ENCODE measurements at regions not wholly inside any gene's neighbourhood (a gene's known extent, or its start where the extent isn't known, plus 50 kb on each side); places are given as distances from the start of the nearest gene placed in this dataset.

DNA sequence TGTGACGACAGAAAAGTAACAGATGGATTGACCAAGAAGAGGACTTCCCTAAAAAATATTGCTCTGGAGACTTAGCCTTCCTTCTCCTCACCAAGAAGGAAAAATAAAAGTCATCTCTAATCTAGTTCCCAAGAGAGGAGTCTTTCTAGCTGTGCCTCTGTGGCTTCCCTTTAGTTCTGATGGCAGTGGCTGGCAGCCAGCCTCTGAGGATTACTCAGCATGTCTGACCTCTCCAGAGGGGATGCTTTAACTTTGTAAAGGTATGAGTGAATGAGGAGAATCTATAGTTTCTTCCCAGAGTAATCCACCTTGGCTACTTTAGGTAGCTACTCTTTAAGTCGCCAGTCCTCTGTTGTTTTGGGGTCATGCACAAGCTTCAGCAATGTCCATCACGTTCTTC lies 163.9 kb upstream of the KIT start:
- no peak for ATAC-seq
- no peak for DNase-seq

DNA sequence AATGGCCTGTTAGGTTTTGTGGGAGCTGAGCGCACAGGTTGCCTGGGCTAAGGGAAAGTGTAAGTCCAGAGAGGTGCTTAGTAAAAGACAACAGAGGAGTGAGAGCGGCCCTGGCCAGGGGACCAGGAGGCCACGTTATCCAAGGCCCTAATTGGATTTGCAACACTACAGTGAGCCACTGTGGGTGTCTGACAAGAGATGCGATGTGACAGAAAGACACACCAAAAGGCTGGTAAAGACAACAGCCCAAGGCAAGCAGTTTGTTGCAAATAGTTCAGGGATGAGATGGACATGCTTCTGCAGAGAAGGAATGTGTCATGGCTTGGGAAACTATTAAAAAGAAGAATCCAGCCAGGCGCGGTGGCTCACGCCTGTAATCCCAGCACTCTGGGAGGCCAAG lies 162.7 kb upstream of the KIT start:
- DNase-seq: no peak
- no peak for ATAC-seq

DNA sequence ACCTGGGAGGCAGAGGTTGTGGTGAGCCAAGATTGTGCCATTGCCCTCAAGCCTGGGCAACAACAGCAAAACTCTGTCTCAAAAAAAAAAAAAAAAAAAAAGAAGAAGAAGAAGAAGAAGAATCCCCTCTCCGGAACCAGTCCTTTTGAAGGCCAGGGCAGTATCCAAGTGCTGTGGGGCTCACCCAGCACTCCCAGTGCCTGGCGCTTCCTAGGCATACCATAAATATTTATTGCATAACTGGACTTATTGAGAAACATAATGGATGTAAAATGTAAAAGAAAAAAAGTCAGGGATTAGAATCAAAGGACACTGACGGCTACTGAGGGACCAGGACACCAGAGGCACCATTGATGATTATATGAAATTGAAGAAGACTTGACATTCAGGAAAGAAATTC lies 162.1 kb upstream of the KIT start:
- ATAC-seq (no peak), DNase-seq (no peak)

DNA sequence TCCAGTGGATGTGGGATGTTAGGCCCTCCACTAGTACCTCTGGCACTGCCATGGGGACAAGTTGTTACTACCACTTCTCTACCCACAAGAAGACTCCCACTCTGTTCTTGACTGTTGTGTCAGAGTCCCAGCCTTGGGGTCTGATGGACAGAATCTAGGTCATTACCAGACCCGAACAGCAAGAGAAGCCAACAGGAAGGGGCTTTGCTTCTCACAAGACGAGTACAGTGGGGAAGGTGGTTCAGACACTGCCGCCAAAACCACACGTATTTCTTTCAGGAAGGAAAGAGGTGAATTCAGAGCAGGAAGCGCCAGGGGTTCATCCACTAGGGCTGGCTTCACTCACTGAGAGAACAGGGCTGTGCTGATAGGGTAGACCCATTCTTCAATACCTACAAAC lies 161.3 kb upstream of the KIT start:
- DNase-seq: no peak
- no peak for ATAC-seq

DNA sequence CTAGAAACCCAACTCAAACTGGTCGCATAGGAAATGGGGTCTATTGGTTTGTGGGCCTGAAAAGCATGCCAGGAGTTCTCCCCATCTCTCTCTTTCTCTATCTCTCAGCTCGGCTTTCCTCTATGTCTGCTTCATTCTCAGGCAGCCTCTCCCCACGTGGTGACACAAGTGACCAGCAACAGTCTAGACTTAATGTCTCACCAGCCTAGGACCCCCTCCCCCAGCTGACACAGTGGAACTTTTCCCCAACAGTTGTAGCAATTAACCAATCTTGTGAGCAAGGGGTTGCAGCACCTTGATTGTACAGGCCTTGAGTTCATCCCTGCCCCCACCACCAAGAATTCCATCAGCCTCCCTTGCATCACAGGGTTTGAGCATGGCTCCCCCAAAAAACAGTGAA lies 159.8 kb upstream of the KIT start:
- no peak for ATAC-seq

DNA sequence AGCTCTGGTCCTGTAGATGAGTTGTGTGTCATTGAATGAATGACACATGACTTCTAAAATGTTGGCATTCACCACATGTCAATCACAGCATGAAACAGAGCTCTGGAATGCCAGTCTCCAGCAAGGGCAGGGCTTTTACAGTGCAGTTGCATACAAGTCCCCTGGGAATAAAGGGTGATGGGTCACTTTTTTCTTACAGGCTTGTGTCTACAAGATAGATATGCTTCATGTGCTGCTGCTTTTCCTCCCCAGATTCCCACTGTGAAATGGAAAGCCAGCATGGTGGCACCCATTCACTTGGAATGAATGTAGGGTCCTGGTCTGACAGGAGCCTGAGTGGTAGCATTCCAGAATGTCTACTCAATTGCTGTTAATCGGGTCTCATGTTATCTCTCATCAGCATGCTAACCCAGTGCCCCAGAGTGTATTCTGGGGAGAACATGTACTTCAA lies 159.1 kb upstream of the KIT start:
- no peak for DNase-seq
- no peak for ATAC-seq

More for the DNA sequence above, 159.8 kb upstream of the KIT start:
- no peak for DNase-seq

DNA sequence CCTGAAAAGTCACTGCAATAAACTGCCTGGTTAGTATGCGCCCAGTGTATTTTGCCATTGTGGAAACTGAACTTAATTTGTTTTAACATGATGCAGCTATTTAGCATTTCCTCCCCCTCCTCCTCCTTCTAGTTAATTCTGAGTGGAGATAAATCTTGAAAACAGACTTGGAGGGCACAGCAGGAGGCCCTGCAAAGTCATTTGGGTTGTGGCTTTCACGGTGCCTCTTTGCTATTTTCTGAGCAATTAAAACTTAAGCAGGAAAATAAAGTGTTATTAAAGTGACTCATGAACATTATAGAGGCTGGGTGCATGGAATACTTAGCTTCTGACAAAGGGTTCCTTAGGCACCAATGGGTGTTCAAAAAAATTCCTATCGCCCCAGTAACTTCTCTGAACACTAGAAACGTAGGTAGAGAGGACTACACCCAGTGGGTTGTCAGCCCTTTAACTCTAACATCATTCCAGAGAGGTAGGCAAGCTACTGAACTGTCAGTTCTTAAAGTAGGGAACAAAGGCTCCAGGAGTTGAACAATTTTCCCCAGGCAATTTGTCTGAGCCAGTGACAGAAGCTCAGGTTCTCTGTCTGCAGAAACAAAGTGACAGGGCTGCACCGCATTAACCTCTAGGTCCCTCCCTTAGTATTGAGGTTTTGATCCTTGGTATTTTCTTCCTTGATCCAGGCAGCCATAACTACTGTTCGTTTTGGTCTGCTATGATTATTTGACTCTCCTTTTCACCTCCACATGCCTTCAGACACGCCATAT lies 158.3 kb upstream of the KIT start:
- DNase-seq (no peak), ATAC-seq (no peak)

DNA sequence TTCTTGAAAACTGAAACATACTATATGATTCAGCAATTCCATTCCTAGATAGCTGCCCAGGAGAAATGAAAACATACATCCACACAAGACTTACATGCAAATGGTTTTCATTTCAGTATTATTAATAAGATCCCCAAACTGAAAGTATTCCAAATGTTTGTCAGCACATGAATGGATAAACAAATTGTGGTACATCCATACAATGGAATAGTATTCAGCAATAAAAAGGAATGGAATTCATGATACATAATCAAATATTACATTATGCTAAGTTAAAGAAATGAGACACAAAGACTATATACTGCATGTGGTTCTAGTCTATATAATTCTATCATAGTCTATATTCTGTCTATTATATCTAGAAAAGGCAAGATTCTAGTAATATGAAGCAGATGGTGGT lies 152.4 kb upstream of the KIT start:
- no peak for DNase-seq
- no peak for ATAC-seq

DNA sequence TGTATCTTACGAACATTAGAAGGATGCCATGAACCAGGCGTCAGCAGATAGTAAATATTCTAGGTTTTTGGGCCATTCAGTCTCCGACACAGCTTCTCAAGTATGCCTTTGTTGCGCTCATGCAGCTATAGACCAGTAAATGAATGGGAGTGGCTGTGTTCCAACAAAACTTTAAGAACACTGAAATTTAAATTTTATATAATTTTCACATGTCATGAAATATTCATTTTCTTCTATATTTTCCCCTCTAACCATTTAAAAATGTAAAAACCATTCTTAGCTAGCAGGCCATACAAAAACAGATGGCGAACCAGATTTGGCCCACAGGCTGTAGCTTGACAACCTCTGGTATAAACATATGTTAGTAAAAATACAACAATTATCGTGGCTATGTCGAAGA lies 151.8 kb upstream of the KIT start:
- ATAC-seq: no peak
- no peak for DNase-seq

DNA sequence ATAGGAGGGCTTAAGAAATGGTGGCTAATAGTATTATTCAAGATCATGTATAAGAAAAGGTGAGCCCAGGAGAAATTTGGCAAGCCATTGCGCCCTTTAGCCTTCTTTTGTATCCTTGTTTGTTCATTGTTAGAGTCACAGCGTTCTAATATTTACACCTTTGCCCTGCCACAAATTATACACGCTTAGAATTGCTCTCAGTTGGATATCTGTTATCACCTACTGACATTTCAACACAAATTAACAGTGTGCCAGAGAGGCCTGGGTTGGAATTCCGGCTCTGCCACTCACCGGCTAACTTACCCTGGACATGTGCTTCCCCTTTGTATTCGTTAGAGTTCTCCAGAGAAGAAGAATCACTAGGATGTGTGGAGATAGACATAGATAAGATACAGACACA lies 148.7 kb upstream of the KIT start:
- DNase-seq (no peak), ATAC-seq (no peak)

DNA sequence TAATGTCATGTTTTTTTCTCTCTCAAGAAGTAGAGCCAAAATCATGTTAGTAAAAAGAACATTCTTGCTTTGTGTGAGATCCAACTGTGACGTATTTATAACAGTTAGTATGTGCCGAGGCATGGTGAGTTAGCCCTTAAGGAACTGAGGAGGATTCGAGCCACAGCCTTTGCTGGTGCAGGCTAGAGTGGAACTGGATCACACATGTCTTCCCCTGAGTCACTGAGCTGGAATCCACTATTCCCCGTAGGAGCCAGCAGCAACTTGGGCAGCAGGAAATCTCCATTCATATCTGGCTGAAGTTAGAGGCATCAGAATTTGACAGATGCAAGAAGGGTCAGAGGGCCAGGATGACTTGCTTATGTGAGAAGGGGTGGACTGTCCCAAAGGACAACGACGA lies 144.6 kb upstream of the KIT start:
- ATAC-seq (no peak), DNase-seq (no peak)

DNA sequence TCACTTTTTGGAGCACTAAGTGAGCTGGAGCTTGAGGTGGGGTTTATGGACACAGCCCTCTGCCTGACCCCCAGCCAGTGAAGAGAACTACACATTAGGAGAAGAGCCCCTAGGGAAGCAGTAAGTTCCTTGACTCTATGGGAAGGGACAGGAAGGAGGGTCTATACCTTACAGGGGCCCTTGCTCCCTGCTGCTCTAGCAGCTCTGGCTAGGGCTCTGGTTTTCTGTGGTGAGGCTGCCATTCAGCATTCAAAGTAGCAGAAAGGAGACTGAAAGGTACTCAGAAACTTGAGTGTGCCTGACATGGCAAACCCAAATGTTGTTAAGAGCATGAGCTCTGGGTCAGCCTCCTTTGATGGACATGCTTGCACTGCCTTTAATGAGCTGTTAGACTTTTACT lies 144.0 kb upstream of the KIT start:
- DNase-seq (no peak), ATAC-seq (no peak)

DNA sequence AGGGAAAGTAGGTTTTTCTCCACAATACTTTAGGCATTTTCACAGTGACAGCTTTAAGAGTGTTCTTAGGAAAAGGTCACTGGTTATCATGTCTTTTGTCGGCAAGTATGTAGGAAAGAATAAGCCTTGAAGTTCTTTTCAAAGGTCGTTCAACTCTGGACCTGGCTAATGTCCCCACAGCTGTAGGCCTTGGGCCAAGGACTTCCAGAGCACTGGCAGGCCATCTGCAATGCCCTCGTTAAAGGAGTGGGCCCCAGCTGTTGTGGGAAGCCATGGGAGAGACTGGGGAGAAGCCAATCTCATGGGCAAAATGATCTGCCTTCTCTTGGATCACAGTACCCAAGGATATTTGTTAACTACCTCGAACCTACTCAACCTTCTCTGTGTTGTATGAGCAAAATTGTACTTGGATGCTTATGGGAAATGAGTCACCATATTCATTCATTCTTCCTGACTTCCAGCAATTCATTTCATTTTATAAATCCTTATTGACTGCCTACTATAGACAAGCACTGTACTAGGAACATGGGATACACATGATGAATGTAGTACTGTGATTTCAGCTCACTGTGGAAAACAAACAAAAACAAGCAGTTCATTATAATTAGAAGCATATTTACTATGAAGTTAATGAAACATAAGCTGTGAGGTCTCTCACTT lies 141.1 kb upstream of the KIT start:
- DNase-seq: no peak

DNA sequence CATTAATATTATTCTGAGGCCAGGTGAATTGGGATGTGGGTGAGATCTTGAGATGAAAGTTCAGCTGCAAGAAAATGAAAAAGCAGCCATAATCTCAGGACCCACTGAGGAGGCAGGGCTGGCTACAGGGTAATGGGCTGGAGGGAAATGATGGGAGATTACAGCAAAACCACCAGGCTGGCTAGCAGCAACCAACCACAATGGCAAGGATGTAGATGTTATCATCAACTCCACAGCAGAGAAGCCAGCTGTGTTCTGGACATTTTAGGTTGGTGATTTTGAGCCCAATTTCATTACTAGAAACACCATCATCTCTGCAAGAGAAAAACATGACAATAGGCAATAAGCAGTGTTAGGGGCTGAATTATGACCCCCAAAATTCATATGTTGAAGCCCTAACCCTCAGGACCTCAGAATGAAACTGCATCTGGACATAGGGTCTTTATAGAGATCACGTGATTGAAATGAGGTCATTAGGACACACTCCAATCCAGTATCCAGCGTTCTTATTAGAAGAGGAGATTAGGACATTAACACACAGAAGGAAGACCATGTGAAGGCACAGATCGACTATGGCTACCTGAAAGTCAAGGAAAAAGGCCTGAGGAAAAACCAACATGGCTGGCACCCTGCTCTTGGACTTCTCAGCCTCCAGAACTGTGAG lies 139.8 kb upstream of the KIT start:
- DNase-seq (no peak), ATAC-seq (no peak)

More for the DNA sequence above, 141.1 kb upstream of the KIT start:
- ATAC-seq: no peak

DNA sequence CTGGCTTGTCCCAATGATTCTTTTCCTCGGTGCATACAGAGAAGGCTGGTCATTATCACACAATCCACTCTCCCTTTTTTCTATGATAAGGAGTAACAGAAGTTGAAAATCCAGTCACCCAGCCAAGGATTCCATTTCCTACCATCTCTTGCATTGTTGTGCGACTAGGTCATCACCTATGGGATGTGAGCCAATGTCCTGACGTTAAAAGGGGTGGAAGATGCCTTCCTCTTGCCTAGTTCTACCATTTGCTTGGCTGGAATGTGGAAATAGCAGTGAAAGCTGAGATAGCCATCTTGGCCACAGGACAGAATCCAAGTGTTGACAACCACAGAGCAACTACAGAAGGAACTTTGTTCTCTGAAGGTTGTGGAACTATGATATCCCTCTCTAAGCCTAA lies 132.2 kb upstream of the KIT start:
- ATAC-seq: no peak
- no peak for DNase-seq

DNA sequence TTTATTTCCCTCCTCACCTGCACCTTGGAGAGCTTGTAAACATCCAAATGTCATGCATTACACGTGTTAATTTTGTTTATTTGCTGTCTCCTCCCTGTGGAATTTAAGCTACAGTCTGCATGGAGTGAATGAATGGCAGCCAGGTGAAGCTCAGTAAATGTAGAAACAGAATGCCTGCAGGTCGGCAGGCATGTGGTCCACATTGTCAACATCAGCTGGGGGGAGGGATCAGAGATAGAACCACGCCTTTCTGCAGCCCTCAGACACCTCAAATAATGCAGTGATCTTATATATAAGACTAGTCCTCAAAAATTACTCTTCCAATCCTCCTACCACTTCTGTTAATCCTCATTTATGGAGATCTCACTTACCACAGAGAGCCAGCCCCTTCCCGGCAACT lies 131.2 kb upstream of the KIT start:
- DNase-seq (no peak), ATAC-seq (no peak)

DNA sequence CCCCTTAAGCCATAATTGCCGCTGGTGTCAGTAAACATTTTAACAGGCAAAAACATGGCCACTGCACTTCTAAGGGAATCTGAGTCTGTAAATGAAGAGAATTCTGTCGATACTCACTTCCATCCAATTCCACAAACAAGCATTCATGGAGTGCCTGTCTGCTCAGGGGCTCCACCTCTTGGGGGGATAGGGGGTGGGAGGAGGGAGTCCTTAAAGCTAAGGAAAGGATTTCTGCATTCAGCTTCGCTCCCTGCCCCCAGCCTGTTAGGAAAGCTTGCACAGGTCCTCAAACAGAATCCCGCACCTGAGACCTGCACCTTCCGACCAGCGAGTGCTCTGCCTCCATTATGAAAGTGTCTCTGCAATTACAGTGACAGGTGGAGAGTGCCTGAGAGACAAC lies 130.2 kb upstream of the KIT start:
- ATAC-seq: no peak
- DNase-seq: no peak

DNA sequence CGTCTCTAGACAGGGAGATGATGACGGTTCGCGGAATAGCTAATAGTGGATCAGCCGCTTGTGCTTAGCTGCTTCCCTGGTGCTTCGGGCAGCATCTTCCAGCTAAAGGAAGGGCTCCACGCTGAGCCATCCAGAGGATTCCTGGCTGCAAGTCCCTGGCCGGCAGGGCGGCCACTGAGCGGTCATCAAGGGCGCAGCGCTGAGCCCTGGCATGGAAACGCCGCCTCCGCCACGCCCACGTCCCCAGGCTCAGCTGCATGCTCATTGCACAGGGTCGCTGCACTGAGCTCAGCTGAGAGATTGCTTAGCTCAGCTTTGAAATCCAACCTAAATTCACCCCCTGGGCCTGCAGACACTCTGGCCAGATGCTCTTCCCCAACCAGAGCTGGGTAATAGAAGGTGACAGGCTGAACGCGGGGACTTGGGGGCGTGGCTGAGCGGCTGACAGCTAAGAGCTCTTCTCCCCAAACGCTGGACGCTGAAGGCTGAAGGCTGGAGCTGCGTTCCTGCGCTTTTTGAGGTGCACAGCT lies 118.2 kb upstream of the KIT start:
- DNase-seq: peak; percentile 11
- ATAC-seq: peak; percentile 14

DNA sequence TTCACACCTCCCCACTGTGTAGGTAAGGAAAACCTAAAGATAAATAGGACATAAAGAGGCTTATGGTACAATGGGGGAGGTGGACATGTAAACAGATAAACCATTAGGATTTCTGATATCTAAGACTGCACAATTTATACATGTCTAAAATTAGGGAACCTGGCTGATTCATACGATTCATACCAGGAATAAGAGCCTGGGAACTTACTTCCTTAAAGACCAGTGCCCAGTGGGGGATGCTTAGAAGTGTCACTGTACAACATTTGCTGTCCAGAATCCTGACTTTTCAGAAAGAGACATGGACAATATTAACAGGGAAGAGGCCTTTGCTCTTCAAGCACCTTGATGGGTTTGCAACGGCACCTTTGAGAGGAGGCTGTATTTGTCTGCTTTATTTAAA lies 116.8 kb upstream of the KIT start:
- DNase-seq (no peak), ATAC-seq (no peak)

DNA sequence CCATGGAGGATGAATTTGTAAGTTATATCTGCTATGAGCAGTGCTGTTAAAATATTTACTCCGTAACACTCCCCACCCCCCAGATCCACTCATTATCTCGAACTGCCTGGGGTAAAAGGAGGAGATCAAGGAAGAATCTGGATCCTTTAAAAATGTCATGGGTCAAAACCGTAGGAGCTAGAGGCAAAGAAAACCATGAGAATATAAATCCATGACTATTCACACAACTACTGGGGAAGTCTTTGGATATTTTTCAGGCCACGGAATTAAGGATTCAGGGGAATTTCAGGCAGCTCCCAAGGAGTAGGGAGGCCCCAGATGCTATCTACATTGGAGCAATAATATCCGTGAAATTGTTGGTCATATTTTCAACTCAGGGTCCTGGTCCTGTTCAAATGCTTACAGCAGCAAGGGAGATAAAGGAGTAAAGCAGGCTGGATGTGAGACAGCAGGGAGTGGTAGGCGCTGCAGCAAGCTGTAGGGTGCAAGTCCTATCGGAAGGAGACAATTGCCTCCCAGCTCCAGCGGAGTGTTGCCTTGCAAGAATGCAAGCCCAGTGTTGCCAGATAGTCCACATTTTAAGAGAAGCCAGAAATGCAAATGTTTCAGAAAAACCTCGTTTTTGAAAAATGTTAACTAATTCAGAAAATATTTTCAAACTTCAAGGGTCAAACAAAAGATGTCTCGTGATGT lies 116.2 kb upstream of the KIT start:
- DNase-seq (no peak), ATAC-seq (no peak)

DNA sequence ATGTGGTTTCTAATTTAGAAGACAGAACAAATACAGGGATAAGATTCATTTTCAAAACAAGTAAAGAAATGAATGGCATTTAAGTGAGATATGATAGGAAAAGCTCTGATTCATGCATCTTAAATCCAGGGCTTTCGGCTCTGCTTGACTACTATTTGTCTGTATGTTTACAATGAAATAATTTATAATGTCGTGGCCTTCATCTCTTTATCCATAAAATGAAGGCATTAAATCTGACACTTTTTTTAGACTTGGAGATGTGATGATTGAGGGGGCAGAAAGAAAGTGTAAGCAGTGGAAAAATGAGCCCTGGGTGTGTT lies 115.7 kb upstream of the KIT start:
- DNase-seq (no peak), ATAC-seq (no peak)

DNA sequence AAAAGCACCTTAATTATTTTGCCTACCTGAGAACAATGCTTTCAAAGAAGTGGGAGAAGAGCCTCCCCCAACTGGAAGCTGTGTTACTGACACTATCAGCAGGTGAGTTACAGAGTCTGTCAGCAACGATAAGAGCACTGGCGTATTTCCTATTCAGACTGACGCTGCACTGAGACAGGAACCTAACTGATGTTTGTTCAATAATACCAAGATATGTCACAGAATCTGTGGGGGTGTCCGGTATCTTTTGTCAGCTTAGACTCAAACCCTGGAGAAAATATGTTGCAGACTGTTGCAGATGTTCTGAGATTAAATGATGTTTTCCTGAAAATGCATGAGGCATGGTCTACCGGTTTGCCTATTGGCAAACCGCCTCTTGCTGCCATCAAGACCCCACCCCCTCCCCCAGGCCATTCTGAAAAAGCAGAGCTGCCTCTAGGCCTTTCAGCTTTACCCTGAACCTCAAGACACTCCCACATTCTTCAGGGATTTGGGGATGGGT lies 115.2 kb upstream of the KIT start:
- DNase-seq (no peak), ATAC-seq (no peak)

Data from stimulated activated naive CD8-positive, alpha-beta T cell treated with anti-CD3 and anti-CD28 coated beads, Interleukin-15, Interleukin-2, amounts not matched to agents 100 U/mL and 50 U/mL, for 24 hours (primary cell).